GM19035 (cell line): ENCODE measurements at regions not wholly inside any gene's neighbourhood (a gene's known extent, or its start where the extent isn't known, plus 50 kb on each side); places are given as distances from the start of the nearest gene placed in this dataset.
"Not testable (repeated sequence)": the region's sequence is repeated elsewhere in the genome, so short reads cannot be mapped to it uniquely, and the experiment has no call there.

ENCODE experiments used
- ATAC-seq: cut with Tn5 transposase; IDR thresholded peaks from one replicate; pipeline ENCODE4 v1.9.1; 2021; ENCODE audit not compliant: unreplicated experiment

- no peak for ATAC-seq
Observed at GRCh38 chr6:103826209-103826608, 1033.5 kb downstream of the HACE1 start.

GRCh38 chr6:103820148-103820547, 1039.6 kb downstream of the HACE1 start:
- no peak for ATAC-seq

GRCh38 chr6:103819509-103819908, 1040.2 kb downstream of the HACE1 start:
- ATAC-seq: no peak

GRCh38 chr6:103812970-103813369, 1046.7 kb downstream of the HACE1 start:
- ATAC-seq: no peak

- not testable (repeated sequence) for ATAC-seq
Observed at GRCh38 chr6:103801901-103802479, 1057.7 kb downstream of the HACE1 start.

GRCh38 chr6:103799971-103800670, 1059.6 kb downstream of the HACE1 start:
- no peak for ATAC-seq

- no peak for ATAC-seq
Observed at GRCh38 chr6:103798166-103798565, 1061.6 kb downstream of the HACE1 start.

GRCh38 chr6:103797738-103798137, 1062.0 kb downstream of the HACE1 start:
- ATAC-seq: no peak

- ATAC-seq: no peak
Observed at GRCh38 chr6:103791458-103791857, 1068.3 kb downstream of the HACE1 start.

- ATAC-seq: no peak
Observed at GRCh38 chr6:103784117-103784516, 1075.6 kb downstream of the HACE1 start.

GRCh38 chr6:103783329-103783728, 1076.4 kb downstream of the HACE1 start:
- no peak for ATAC-seq

GRCh38 chr6:103769431-103769830, 1090.3 kb downstream of the HACE1 start:
- ATAC-seq: no peak

- no peak for ATAC-seq
Observed at GRCh38 chr6:103750603-103751002, 1109.1 kb downstream of the HACE1 start.

- ATAC-seq: no peak
Observed at GRCh38 chr6:103734016-103734415, 1125.7 kb downstream of the HACE1 start.

- ATAC-seq: no peak
Observed at GRCh38 chr6:103729658-103730057, 1130.1 kb downstream of the HACE1 start.

- no peak for ATAC-seq
Observed at GRCh38 chr6:103723438-103724322, 1136.0 kb downstream of the HACE1 start.

GRCh38 chr6:103722683-103723082, 1137.0 kb downstream of the HACE1 start:
- ATAC-seq: no peak

- no peak for ATAC-seq
Observed at GRCh38 chr6:103721923-103722322, 1137.8 kb downstream of the HACE1 start.

GRCh38 chr6:103720393-103720792, 1139.3 kb downstream of the HACE1 start:
- ATAC-seq: no peak

GRCh38 chr6:103719545-103719944, 1140.2 kb downstream of the HACE1 start:
- no peak for ATAC-seq

- ATAC-seq: no peak
Observed at GRCh38 chr6:103715269-103715668, 1144.5 kb downstream of the HACE1 start.

GRCh38 chr6:103709236-103709635, 1150.5 kb downstream of the HACE1 start:
- not testable (repeated sequence) for ATAC-seq
